ENCODE measurements at regions not wholly inside any gene's neighbourhood (a gene's known extent, or its start where the extent isn't known, plus 50 kb on each side); places are given as distances from the start of the nearest gene placed in this dataset.
A peak's percentile ranks its signal among the peaks of the same experiment; 100 is the strongest.

GRCh38 chr5:133891390-133891789 is 77.0 kb downstream of the C5orf15 start:
- no peak overlapping the region for H3K4me2 ChIP-seq (ENCODE audit: low read length, poor library complexity, severe bottlenecking)
- H2AFZ ChIP-seq (ENCODE audit: low read depth, low read length): no peak overlapping the region
- peaks cover 6% of the 10 kb centered on the region for H3K4me1 ChIP-seq (ENCODE audit: control insufficient read depth, insufficient read depth, low read depth, low read length)
- no peaks in the 10 kb centered on the region for H3K79me1 ChIP-seq (replicated peaks; ENCODE audit: low read length, poor library complexity, severe bottlenecking)
- no peak overlapping the region for H3K4ac ChIP-seq (ENCODE audit: low read depth in 1 of 2, low read length in 2 of 2)
- no peaks in the 10 kb centered on the region for H3K9me3 ChIP-seq (ENCODE audit: control insufficient read depth, low read length)
- H3K23ac ChIP-seq (ENCODE audit: low read length in 2 of 2): no peak overlapping the region
- no peak overlapping the region for H2AK5ac ChIP-seq (ENCODE audit: low read length, severe bottlenecking)
- H3K14ac ChIP-seq (ENCODE audit: low read length in 2 of 2): peak overlapping the region in 1 of 2 experiments; percentile 84
- H3K27ac ChIP-seq (ENCODE audit: low read length, poor library complexity, severe bottlenecking): no peak overlapping the region
- no peak overlapping the region for H4K91ac ChIP-seq (ENCODE audit: low read length)
- no peak overlapping the region for H4K8ac ChIP-seq (ENCODE audit: low read length)
- H2BK15ac ChIP-seq (ENCODE audit: low read depth, poor library complexity, severe bottlenecking): no peak overlapping the region
- H2BK120ac ChIP-seq (ENCODE audit: low read depth, low read length): no peak overlapping the region
- no peak overlapping the region for H3K18ac ChIP-seq (ENCODE audit: low read depth in 1 of 2, low read length in 2 of 2)
- H3K9ac ChIP-seq (ENCODE audit: low read length): no peak overlapping the region
- no peak overlapping the region for H2BK5ac ChIP-seq (ENCODE audit: low read depth, low read length, poor library complexity, severe bottlenecking)
- peaks cover 25 to 86% of the 10 kb centered on the region in 2 experiments for H3K27me3 ChIP-seq (ENCODE audit: control insufficient read depth in 1 of 2, insufficient read depth in 1 of 2, low read length in 2 of 2)
- no peak overlapping the region for H2BK12ac ChIP-seq (ENCODE audit: low read length in 2 of 2)
- WGBS: 81% methylated on average over 3 of the region's 5 CpGs
- DNase-seq: no peak
- no peaks in the 10 kb centered on the region for H3K36me3 ChIP-seq (ENCODE audit: control insufficient read depth in 1 of 2, insufficient read depth in 2 of 2, low read depth in 1 of 2, low read length in 2 of 2)
- H3K4me3 ChIP-seq (ENCODE audit: insufficient read depth in 1 of 2, low read depth in 1 of 2, low read length in 2 of 2): no peak overlapping the region

GRCh38 chr5:133890776-133891280 is 77.6 kb downstream of the C5orf15 start:
- H3K79me1 ChIP-seq (replicated peaks; ENCODE audit: low read length, poor library complexity, severe bottlenecking): no peaks in the 10 kb centered on the region
- H3K4me2 ChIP-seq (ENCODE audit: low read length, poor library complexity, severe bottlenecking): no peak overlapping the region
- H3K4ac ChIP-seq (ENCODE audit: low read depth in 1 of 2, low read length in 2 of 2): no peak overlapping the region
- H3K9ac ChIP-seq (ENCODE audit: low read length): no peak overlapping the region
- no peak overlapping the region for H2BK120ac ChIP-seq (ENCODE audit: low read depth, low read length)
- H2AK5ac ChIP-seq (ENCODE audit: low read length, severe bottlenecking): no peak overlapping the region
- no peak overlapping the region for H3K18ac ChIP-seq (ENCODE audit: low read depth in 1 of 2, low read length in 2 of 2)
- H2AFZ ChIP-seq (ENCODE audit: low read depth, low read length): no peak overlapping the region
- no peaks in the 10 kb centered on the region for H3K9me3 ChIP-seq (ENCODE audit: control insufficient read depth, low read length)
- peaks cover 3% of the 10 kb centered on the region for H3K4me1 ChIP-seq (ENCODE audit: control insufficient read depth, insufficient read depth, low read depth, low read length)
- no peak overlapping the region for H2BK12ac ChIP-seq (ENCODE audit: low read length in 2 of 2)
- no peaks in the 10 kb centered on the region for H3K36me3 ChIP-seq (ENCODE audit: control insufficient read depth in 1 of 2, insufficient read depth in 2 of 2, low read depth in 1 of 2, low read length in 2 of 2)
- WGBS: 92% methylated on average over 1 of the region's 1 CpG
- H2BK15ac ChIP-seq (ENCODE audit: low read depth, poor library complexity, severe bottlenecking): no peak overlapping the region
- no peak overlapping the region for H3K27ac ChIP-seq (ENCODE audit: low read length, poor library complexity, severe bottlenecking)
- no peak overlapping the region for H3K4me3 ChIP-seq (ENCODE audit: insufficient read depth in 1 of 2, low read depth in 1 of 2, low read length in 2 of 2)
- H4K91ac ChIP-seq (ENCODE audit: low read length): no peak overlapping the region
- peaks cover 25 to 86% of the 10 kb centered on the region in 2 experiments for H3K27me3 ChIP-seq (ENCODE audit: control insufficient read depth in 1 of 2, insufficient read depth in 1 of 2, low read length in 2 of 2)
- no peak overlapping the region for H4K8ac ChIP-seq (ENCODE audit: low read length)
- H3K14ac ChIP-seq (ENCODE audit: low read length in 2 of 2): no peak overlapping the region
- H2BK5ac ChIP-seq (ENCODE audit: low read depth, low read length, poor library complexity, severe bottlenecking): no peak overlapping the region
- H3K23ac ChIP-seq (ENCODE audit: low read length in 2 of 2): no peak overlapping the region
- DNase-seq: no peak

GRCh38 chr5:133890314-133890713 is 78.1 kb downstream of the C5orf15 start:
- Histone ChIP-seq H3K14ac (ENCODE audit: low read length in 2 of 2) (no peak overlapping the region), H3K4me2 (ENCODE audit: low read length, poor library complexity, severe bottlenecking) (no peak overlapping the region), H2BK120ac (ENCODE audit: low read depth, low read length) (no peak overlapping the region), H3K23ac (ENCODE audit: low read length in 2 of 2) (no peak overlapping the region), H3K79me1 (replicated peaks; ENCODE audit: low read length, poor library complexity, severe bottlenecking) (no peaks in the 10 kb centered on the region), H3K27ac (ENCODE audit: low read length, poor library complexity, severe bottlenecking) (no peak overlapping the region), H2BK5ac (ENCODE audit: low read depth, low read length, poor library complexity, severe bottlenecking) (no peak overlapping the region), H3K4me1 (ENCODE audit: control insufficient read depth, insufficient read depth, low read depth, low read length) (peaks cover 3% of the 10 kb centered on the region), H3K9ac (ENCODE audit: low read length) (no peak overlapping the region), H3K36me3 (ENCODE audit: control insufficient read depth in 1 of 2, insufficient read depth in 2 of 2, low read depth in 1 of 2, low read length in 2 of 2) (no peaks in the 10 kb centered on the region), H3K4ac (ENCODE audit: low read depth in 1 of 2, low read length in 2 of 2) (no peak overlapping the region), H4K8ac (ENCODE audit: low read length) (no peak overlapping the region), H2BK12ac (ENCODE audit: low read length in 2 of 2) (no peak overlapping the region), H3K27me3 (ENCODE audit: control insufficient read depth in 1 of 2, insufficient read depth in 1 of 2, low read length in 2 of 2) (peaks cover 25 to 89% of the 10 kb centered on the region in 2 experiments), H2AK5ac (ENCODE audit: low read length, severe bottlenecking) (no peak overlapping the region), H3K4me3 (ENCODE audit: insufficient read depth in 1 of 2, low read depth in 1 of 2, low read length in 2 of 2) (no peak overlapping the region), H2AFZ (ENCODE audit: low read depth, low read length) (no peak overlapping the region), H3K18ac (ENCODE audit: low read depth in 1 of 2, low read length in 2 of 2) (no peak overlapping the region), H3K9me3 (ENCODE audit: control insufficient read depth, low read length) (no peaks in the 10 kb centered on the region), H2BK15ac (ENCODE audit: low read depth, poor library complexity, severe bottlenecking) (no peak overlapping the region), H4K91ac (ENCODE audit: low read length) (no peak overlapping the region)
- WGBS: 79% methylated on average over 2 of the region's 2 CpGs
- no peak for DNase-seq

GRCh38 chr5:133889271-133889905 is 79.0 kb downstream of the C5orf15 start:
- Histone ChIP-seq H4K8ac (ENCODE audit: low read length) (no peak overlapping the region), H3K36me3 (ENCODE audit: control insufficient read depth in 1 of 2, insufficient read depth in 2 of 2, low read depth in 1 of 2, low read length in 2 of 2) (no peaks in the 10 kb centered on the region), H3K27ac (ENCODE audit: low read length, poor library complexity, severe bottlenecking) (no peak overlapping the region), H2BK5ac (ENCODE audit: low read depth, low read length, poor library complexity, severe bottlenecking) (no peak overlapping the region), H2BK12ac (ENCODE audit: low read length in 2 of 2) (no peak overlapping the region), H2AK5ac (ENCODE audit: low read length, severe bottlenecking) (no peak overlapping the region), H3K4ac (ENCODE audit: low read depth in 1 of 2, low read length in 2 of 2) (no peak overlapping the region), H3K4me1 (ENCODE audit: control insufficient read depth, insufficient read depth, low read depth, low read length) (peaks cover 5% of the 10 kb centered on the region), H3K4me2 (ENCODE audit: low read length, poor library complexity, severe bottlenecking) (no peak overlapping the region), H3K14ac (ENCODE audit: low read length in 2 of 2) (no peak overlapping the region), H3K18ac (ENCODE audit: low read depth in 1 of 2, low read length in 2 of 2) (no peak overlapping the region), H2BK15ac (ENCODE audit: low read depth, poor library complexity, severe bottlenecking) (no peak overlapping the region), H3K4me3 (ENCODE audit: insufficient read depth in 1 of 2, low read depth in 1 of 2, low read length in 2 of 2) (no peak overlapping the region), H3K9me3 (ENCODE audit: control insufficient read depth, low read length) (no peaks in the 10 kb centered on the region), H2BK120ac (ENCODE audit: low read depth, low read length) (no peak overlapping the region), H3K27me3 (ENCODE audit: control insufficient read depth in 1 of 2, insufficient read depth in 1 of 2, low read length in 2 of 2) (peaks cover 22 to 89% of the 10 kb centered on the region in 2 experiments), H3K23ac (ENCODE audit: low read length in 2 of 2) (no peak overlapping the region), H4K91ac (ENCODE audit: low read length) (no peak overlapping the region), H2AFZ (ENCODE audit: low read depth, low read length) (no peak overlapping the region), H3K9ac (ENCODE audit: low read length) (no peak overlapping the region), H3K79me1 (replicated peaks; ENCODE audit: low read length, poor library complexity, severe bottlenecking) (no peaks in the 10 kb centered on the region)
- 81% methylated on average over 5 of the region's 6 CpGs for WGBS
- DNase-seq: no peak
